ENCODE measurements at regions not wholly inside any gene's neighbourhood (a gene's known extent, or its start where the extent isn't known, plus 50 kb on each side); places are given as distances from the start of the nearest gene placed in this dataset.

DNA sequence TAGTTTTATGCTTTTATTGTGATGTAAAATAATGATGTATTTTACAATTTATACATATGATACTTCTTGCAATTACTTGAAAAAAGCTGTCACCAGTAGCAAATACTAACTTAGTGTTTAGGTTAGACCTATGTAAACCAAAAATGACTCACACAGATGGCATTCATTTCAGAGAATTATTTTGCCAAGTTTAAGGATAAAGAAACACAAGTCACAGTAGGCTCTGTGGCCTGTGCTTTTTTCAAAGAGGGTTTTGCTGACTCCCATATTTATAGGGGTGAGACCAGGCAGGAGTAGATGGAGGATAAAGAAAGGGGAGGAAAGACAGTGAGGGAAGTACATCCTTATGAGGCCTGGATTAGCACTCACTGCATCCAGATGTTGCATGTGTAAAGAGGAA is 356.6 kb upstream of the NPAP1 start:
- TF ChIP-seq, protein P1, sequence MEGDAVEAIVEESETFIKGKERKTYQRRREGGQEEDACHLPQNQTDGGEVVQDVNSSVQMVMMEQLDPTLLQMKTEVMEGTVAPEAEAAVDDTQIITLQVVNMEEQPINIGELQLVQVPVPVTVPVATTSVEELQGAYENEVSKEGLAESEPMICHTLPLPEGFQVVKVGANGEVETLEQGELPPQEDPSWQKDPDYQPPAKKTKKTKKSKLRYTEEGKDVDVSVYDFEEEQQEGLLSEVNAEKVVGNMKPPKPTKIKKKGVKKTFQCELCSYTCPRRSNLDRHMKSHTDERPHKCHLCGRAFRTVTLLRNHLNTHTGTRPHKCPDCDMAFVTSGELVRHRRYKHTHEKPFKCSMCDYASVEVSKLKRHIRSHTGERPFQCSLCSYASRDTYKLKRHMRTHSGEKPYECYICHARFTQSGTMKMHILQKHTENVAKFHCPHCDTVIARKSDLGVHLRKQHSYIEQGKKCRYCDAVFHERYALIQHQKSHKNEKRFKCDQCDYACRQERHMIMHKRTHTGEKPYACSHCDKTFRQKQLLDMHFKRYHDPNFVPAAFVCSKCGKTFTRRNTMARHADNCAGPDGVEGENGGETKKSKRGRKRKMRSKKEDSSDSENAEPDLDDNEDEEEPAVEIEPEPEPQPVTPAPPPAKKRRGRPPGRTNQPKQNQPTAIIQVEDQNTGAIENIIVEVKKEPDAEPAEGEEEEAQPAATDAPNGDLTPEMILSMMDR (IDR thresholded peaks at IDR 0.05; ENCODE audit: low read depth, low read length): no peak
- no peak for TF ChIP-seq EZH2phosphoT487 (IDR thresholded peaks at IDR 0.05; ENCODE audit: low read depth)
